GM12892 (cell line): ENCODE measurements at regions not wholly inside any gene's neighbourhood (a gene's known extent, or its start where the extent isn't known, plus 50 kb on each side); places are given as distances from the start of the nearest gene placed in this dataset.

Experiments
- DNase-seq: peaks from one replicate; pipeline ENCODE4 v3.0.0; 2011; ENCODE audit not compliant: insufficient read length
- FAIRE-seq: peaks from 2 replicates; lab custom pipeline; 2011; peaks lifted over from hg19 to GRCh38; lab: Jason Lieb, UNC
- POLR2A ChIP-seq: IDR thresholded peaks from 2 replicates; pipeline ENCODE4 v1.6.1; 2011; ENCODE audit warnings: low read depth, low read length, control low read depth
- POLR2AphosphoS5 ChIP-seq: IDR thresholded peaks from 2 replicates; pipeline ENCODE4 v1.6.1; 2011; ENCODE audit warnings: low read depth, low read length, control low read depth
- TAF1 ChIP-seq: IDR thresholded peaks from 2 replicates; pipeline ENCODE4 v1.6.1; 2011; ENCODE audit warnings: low read depth, mild to moderate bottlenecking, control low read depth, low read length, borderline replicate concordance

GRCh38 chr16:17827313-17827712 is 356.6 kb upstream of the XYLT1 start:
- FAIRE-seq (no peak), DNase-seq (no peak)
- no peak for TF ChIP-seq TAF1

- no peak for TF ChIP-seq POLR2AphosphoS5
- no peak for TF ChIP-seq TAF1
- no peak for TF ChIP-seq POLR2A
- DNase-seq = no peak
- FAIRE-seq = no peak
These were observed 347.2 kb upstream of the XYLT1 start for GRCh38 chr16:17817943-17818342.

- FAIRE-seq (no peak), DNase-seq (no peak)
- TF ChIP-seq POLR2A (no peak), TAF1 (no peak), POLR2AphosphoS5 (no peak)
These were observed 346.5 kb upstream of the XYLT1 start for GRCh38 chr16:17817260-17817659.

- FAIRE-seq (no peak), DNase-seq (no peak)
- no peak for TF ChIP-seq POLR2A
- no peak for TF ChIP-seq POLR2AphosphoS5
- TF ChIP-seq TAF1 = no peak
These were observed 342.0 kb upstream of the XYLT1 start for GRCh38 chr16:17812771-17813170.

GRCh38 chr16:17804857-17805256 is 334.1 kb upstream of the XYLT1 start:
- no peak for FAIRE-seq

GRCh38 chr16:17803625-17804410 is 333.1 kb upstream of the XYLT1 start:
- DNase-seq (no peak), FAIRE-seq (no peak)
- TF ChIP-seq POLR2A (no peak), TAF1 (no peak), POLR2AphosphoS5 (no peak)

More at GRCh38 chr16:17804857-17805256, 334.1 kb upstream of the XYLT1 start:
- TF ChIP-seq POLR2A (no peak), TAF1 (no peak)
- no peak for DNase-seq

- DNase-seq = no peak
- no peak for FAIRE-seq
These were observed 331.8 kb upstream of the XYLT1 start for GRCh38 chr16:17802571-17802970.

GRCh38 chr16:17801068-17801467 is 330.3 kb upstream of the XYLT1 start:
- TF ChIP-seq TAF1 = no peak
- no peak for TF ChIP-seq POLR2AphosphoS5
- no peak for TF ChIP-seq POLR2A
- DNase-seq = no peak
- no peak for FAIRE-seq

More at GRCh38 chr16:17802571-17802970, 331.8 kb upstream of the XYLT1 start:
- TF ChIP-seq POLR2A (no peak), TAF1 (no peak), POLR2AphosphoS5 (no peak)

- FAIRE-seq = no peak
- no peak for TF ChIP-seq TAF1
- no peak for TF ChIP-seq POLR2AphosphoS5
- no peak for TF ChIP-seq POLR2A
These were observed 328.0 kb upstream of the XYLT1 start for GRCh38 chr16:17798716-17799115.

GRCh38 chr16:17793354-17793753 is 322.6 kb upstream of the XYLT1 start:
- DNase-seq (no peak), FAIRE-seq (no peak)
- TF ChIP-seq TAF1 (no peak), POLR2A (no peak), POLR2AphosphoS5 (no peak)

More at GRCh38 chr16:17798716-17799115, 328.0 kb upstream of the XYLT1 start:
- no peak for DNase-seq

GRCh38 chr16:17784073-17784472 is 313.3 kb upstream of the XYLT1 start:
- FAIRE-seq = no peak
- DNase-seq = no peak
- TF ChIP-seq TAF1 (no peak), POLR2A (no peak), POLR2AphosphoS5 (no peak)

GRCh38 chr16:17780181-17780580 is 309.4 kb upstream of the XYLT1 start:
- no peak for TF ChIP-seq TAF1
- TF ChIP-seq POLR2AphosphoS5 = no peak
- TF ChIP-seq POLR2A = no peak
- FAIRE-seq (no peak), DNase-seq (no peak)
